HG03280 (cell line): ENCODE measurements at regions not wholly inside any gene's neighbourhood (a gene's known extent, or its start where the extent isn't known, plus 50 kb on each side); places are given as distances from the start of the nearest gene placed in this dataset.
"Not testable (repeated sequence)": the region's sequence is repeated elsewhere in the genome, so short reads cannot be mapped to it uniquely, and the experiment has no call there.

Experiments
- ATAC-seq: cut with Tn5 transposase; IDR thresholded peaks from one replicate; pipeline ENCODE4 v1.9.1; 2021; ENCODE audit warnings: mild to moderate bottlenecking, moderate library complexity; ENCODE audit not compliant: unreplicated experiment

DNA sequence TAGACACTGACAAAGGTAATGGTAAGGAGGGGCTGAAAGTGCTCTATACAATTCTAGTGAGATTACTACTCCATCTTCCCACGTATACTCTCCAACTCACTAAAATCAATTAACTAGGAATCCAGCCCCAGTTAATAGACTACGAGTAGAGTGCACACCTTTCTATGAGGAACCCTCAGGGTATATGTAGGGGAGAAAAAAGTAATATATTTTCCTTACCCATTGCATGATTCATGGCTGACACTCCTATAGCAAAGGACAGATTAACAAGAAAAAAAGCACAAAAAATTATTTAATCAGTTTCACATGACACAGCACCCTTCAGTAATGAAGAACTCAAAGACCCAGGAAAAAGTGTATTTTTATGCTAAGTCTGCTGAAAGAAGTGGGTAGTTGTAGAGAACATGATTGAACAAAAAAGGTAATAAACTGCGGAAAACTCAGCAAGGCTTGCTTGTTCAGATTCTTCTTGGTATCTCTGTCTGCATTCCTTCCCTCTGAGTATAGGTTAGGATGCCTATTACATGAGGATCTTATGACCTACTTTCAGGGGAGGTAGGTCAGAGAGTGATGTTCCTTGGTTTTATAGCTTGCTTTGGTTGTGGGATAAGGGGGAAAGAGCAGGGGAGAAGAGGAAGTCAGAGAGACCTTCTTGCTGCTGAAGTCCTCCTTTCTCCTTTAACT is 342.0 kb upstream of the DLGAP1 start:
- ATAC-seq, result no peak

- ATAC-seq, result no peak
These were observed 334.4 kb upstream of the DLGAP1 start for GRCh38 chr18:4789506-4789905.

- ATAC-seq, result no peak
These were observed 326.8 kb upstream of the DLGAP1 start for GRCh38 chr18:4781873-4782272.

GRCh38 chr18:4765401-4765800 is 310.3 kb upstream of the DLGAP1 start:
- no peak for ATAC-seq

DNA sequence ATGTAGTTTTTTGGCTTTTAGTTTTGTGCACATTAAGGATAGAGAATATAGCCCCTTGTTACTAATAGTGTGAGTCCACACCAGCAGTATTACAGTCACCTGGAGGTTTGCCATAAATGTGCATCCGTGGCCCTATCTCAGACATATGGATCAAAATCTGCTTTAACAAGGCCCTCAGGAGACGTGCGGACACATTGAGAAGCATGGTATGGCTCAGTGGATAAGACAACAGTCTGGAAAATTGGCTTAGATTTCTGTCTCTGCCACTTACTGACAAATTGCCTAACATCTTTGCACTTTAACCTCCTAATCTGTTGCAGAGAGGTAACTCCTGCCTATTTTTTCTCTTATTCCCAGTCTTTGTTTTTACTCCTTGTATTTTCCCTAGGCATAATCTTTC is 307.2 kb upstream of the DLGAP1 start:
- no peak for ATAC-seq

DNA sequence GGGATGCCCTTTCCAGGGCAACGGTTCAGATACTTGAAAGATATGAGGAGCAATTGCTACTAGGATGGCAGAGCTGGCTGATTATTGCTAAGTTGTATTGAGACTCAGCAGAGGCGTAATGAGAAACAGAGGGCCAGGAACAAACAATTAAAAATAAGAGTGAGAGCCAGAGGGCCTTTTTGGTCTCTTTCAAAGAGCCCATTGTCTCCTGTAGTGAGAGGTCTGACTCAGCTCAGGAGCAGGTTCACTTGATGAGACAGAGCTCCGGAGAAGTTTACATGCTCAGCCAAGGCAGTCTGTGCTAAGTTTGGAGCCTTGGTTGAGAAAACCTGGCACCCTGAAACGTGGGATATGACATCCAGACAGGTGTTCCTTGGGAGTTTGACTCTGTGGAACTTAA is 303.9 kb upstream of the DLGAP1 start:
- no peak for ATAC-seq

DNA sequence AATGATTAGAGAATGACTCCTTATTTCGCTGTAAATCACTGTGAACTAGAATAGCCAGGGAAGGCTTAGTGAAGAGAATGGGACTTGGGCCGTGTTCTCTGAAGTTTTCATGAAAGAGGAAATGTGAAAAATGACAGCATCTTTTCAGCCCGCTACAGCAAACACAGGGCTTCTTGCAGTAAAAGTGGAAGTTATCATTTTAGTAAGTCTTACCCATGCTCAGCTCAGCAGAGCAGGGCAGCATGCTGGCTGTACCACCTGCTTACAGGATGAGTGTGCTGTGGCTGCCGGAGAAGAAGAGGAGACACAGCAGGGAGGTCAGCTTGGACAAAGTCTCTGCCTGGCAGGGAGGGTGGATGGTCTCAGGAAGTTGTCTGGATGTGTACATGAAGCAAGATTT is 300.7 kb upstream of the DLGAP1 start:
- ATAC-seq, result no peak

DNA sequence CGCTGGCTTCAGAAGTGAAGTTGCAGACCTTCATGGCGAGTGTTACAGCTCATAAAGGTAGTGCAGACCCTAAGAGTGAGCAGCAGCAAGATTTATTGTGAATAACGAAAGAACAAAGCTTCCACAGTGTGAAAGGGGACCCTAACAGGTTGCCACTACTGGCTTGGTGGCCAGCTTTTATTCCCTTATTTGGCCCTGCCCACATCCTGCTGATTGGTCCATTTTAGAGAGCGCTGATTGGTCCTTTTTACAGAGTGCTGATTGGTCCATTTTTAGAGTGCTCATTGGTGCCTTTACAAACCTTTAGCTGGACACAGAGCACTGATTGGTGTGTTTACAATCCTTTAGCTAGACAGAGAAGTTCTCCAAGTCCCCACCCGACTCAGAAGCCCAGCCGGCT is 298.0 kb upstream of the DLGAP1 start:
- ATAC-seq, result not testable (repeated sequence)

DNA sequence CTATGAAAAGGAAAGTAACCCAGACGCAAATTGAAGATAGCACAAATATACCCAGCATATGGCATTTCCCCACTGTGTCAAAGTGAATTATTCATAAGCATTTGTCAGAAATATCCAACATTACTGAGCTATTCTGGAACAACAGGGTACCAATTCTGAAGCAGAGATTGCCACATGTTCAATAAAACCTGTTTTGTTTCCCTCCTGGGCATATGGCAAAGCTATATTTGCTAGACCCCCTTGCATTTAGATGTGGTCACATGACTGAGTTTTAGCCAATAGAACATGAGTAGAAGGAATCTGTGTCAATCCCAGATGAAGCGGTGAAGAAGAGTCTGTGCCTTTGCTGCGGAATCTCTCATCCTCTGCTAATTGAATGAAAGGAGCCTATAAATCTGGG is 296.4 kb upstream of the DLGAP1 start:
- no peak for ATAC-seq

- ATAC-seq, result no peak
These were observed 295.6 kb upstream of the DLGAP1 start for GRCh38 chr18:4750393-4751346.

- ATAC-seq, result no peak
These were observed 293.9 kb upstream of the DLGAP1 start for GRCh38 chr18:4748975-4749374.

- ATAC-seq, result no peak
These were observed 279.8 kb upstream of the DLGAP1 start for GRCh38 chr18:4734903-4735302.

DNA sequence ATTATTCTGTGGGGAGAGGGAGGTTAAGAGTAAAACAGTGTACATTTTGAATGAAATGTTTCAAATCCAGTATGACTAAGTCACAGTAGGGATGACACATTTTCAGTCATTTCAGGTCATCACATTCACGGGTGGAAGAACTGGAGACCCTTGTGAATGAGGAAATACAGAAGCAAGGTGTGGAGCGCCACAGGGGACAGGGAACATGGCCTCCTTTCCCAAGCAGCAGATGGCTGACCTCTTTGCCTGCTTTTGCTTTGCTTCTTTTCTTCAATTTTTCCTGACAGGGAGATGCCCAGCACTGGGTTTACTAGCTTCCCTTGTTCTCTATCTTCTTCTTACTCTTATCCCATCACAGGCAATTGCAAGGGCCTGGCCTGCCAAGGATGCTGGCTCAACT is 278.9 kb upstream of the DLGAP1 start:
- ATAC-seq, result no peak

GRCh38 chr18:4721545-4721944 is 266.4 kb upstream of the DLGAP1 start:
- no peak for ATAC-seq

- ATAC-seq, result no peak
These were observed 265.4 kb upstream of the DLGAP1 start for GRCh38 chr18:4720518-4720917.

- ATAC-seq, result no peak
These were observed 250.8 kb upstream of the DLGAP1 start for GRCh38 chr18:4705894-4706293.

- no peak for ATAC-seq
These were observed 249.7 kb upstream of the DLGAP1 start for GRCh38 chr18:4704781-4705180.

- ATAC-seq, result no peak
These were observed 236.7 kb upstream of the DLGAP1 start for GRCh38 chr18:4691836-4692235.

DNA sequence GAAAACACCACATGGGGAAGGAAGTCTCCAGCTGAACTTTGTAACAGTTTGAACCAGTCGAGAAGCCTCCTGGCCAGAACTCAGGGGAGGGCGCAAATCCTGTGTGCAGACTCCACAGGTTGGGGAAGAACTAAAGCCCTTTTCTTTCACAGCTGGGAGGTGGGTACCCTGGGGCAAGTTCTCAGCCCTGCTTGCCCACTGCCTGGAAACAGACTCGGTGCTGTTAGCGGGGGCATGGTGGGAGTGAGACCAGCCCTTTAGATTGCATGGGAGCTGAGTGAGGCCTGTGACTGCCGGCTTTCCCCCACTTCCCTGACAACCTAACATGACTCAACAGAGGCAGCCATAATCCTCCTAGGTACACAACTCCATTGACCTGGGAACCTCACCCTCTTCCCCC is 223.6 kb upstream of the DLGAP1 start:
- ATAC-seq, result not testable (repeated sequence)

DNA sequence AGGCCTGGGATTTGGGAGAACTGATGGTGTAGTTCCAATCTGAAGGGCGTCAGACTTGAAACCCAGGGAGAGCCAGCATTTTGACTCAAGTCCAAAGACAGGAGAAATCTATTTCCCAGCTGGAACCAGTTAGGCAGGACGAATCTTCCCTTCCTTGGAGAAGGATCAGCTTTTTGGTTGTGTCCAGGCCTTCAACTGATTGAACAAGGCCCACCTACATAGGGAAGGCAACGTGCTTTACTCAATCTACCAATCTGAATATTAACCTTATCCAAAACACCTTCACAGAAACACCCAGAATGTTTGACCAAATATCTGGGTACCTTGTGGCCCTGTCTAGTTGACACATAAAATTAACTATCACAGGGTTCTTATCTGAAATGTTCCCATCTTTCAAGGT is 221.9 kb upstream of the DLGAP1 start:
- ATAC-seq, result no peak

- no peak for ATAC-seq
These were observed 217.1 kb upstream of the DLGAP1 start for GRCh38 chr18:4672162-4672561.

GRCh38 chr18:4658804-4659203 is 203.7 kb upstream of the DLGAP1 start:
- no peak for ATAC-seq
